Osteocyte (in vitro differentiated cells): ENCODE measurements at regions not wholly inside any gene's neighbourhood (a gene's known extent, or its start where the extent isn't known, plus 50 kb on each side); places are given as distances from the start of the nearest gene placed in this dataset.

ENCODE experiments used
- DNase-seq: peaks from one replicate; pipeline ENCODE4 v3.0.0; 2021; ENCODE audit warnings: mixed read lengths; ENCODE audit not compliant: unreplicated experiment; ENCODE audit errors: extremely low spot score
- H3K27ac Mint-ChIP-seq: one replicate; pipeline ENCODE4 v1.8.0; 2021; ENCODE audit warnings: mild to moderate bottlenecking, mixed read lengths; ENCODE audit not compliant: unreplicated experiment
- H3K27me3 Mint-ChIP-seq: one replicate; pipeline ENCODE4 v1.8.0; 2021; ENCODE audit warnings: mixed read lengths; ENCODE audit not compliant: unreplicated experiment
- H3K36me3 Mint-ChIP-seq: one replicate; pipeline ENCODE4 v1.8.0; 2021; ENCODE audit warnings: mixed read lengths; ENCODE audit not compliant: unreplicated experiment
- H3K4me1 Mint-ChIP-seq: one replicate; pipeline ENCODE4 v1.8.0; 2021; ENCODE audit warnings: mixed read lengths; ENCODE audit not compliant: unreplicated experiment
- H3K4me3 Mint-ChIP-seq: one replicate; pipeline ENCODE4 v1.8.0; 2021; ENCODE audit warnings: mild to moderate bottlenecking, moderate library complexity, mixed read lengths; ENCODE audit not compliant: unreplicated experiment
- H3K9me3 Mint-ChIP-seq: one replicate; pipeline ENCODE4 v1.8.0; 2021; ENCODE audit warnings: mixed read lengths; ENCODE audit not compliant: unreplicated experiment
- TF ChIP-seq, protein P1 (sequence below): fragments of 200-600 bp; sonication (generic); IDR thresholded peaks from 2 replicates; pipeline ENCODE4 v1.5.0; 2021; ENCODE audit warnings: antibody characterized with exemption, mild to moderate bottlenecking, moderate library complexity

DNA sequence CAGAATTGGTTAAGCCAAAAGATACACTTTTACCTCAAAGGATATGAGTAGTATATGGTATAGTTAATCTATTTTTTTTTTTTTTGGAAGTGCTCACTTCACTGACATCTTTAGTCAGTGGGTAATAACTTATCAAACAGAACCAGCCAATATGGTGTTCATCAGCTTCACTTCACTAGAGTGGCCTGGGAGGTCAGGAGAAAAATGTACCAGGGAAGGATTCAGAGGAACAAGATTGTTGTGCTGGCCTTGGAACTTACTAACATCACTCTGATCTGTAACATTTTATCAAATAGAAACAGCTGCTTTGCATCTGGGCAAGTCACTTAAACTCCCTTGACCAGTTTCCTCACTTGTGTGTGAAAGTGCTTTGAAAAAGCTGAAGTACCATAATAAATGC is 962.7 kb downstream of the BCL11A start:
- Mint-ChIP-seq H3K27ac (no peak overlapping the region), H3K9me3 (no peaks in the 10 kb centered on the region), H3K36me3 (no peaks in the 10 kb centered on the region), H3K4me3 (no peak overlapping the region), H3K27me3 (no peaks in the 10 kb centered on the region), H3K4me1 (no peaks in the 10 kb centered on the region)
- DNase-seq, result no peak
- TF ChIP-seq, protein P1, sequence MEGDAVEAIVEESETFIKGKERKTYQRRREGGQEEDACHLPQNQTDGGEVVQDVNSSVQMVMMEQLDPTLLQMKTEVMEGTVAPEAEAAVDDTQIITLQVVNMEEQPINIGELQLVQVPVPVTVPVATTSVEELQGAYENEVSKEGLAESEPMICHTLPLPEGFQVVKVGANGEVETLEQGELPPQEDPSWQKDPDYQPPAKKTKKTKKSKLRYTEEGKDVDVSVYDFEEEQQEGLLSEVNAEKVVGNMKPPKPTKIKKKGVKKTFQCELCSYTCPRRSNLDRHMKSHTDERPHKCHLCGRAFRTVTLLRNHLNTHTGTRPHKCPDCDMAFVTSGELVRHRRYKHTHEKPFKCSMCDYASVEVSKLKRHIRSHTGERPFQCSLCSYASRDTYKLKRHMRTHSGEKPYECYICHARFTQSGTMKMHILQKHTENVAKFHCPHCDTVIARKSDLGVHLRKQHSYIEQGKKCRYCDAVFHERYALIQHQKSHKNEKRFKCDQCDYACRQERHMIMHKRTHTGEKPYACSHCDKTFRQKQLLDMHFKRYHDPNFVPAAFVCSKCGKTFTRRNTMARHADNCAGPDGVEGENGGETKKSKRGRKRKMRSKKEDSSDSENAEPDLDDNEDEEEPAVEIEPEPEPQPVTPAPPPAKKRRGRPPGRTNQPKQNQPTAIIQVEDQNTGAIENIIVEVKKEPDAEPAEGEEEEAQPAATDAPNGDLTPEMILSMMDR, result no peak

DNA sequence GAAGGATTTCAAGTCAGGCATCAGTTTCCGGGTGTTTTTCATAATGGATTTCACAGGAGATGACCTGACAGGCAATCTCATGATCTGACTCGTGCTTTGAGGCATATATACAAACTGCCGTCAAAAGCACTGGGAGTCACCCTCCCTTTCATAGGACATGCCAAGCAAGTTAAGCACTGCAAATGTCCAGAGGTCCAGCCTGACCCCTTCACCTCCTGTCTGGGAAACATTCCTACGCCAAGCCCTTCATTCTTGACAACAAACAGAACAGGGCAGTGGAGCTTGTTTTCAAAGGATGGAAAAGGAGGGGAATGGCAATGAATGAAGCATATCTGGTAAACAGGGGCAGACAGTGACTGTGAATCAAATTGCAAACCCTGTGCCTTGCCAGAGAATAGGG is 963.6 kb downstream of the BCL11A start:
- Mint-ChIP-seq H3K4me1 (no peaks in the 10 kb centered on the region), H3K4me3 (no peak overlapping the region), H3K27ac (no peak overlapping the region), H3K36me3 (no peaks in the 10 kb centered on the region), H3K27me3 (no peaks in the 10 kb centered on the region), H3K9me3 (no peaks in the 10 kb centered on the region)
- TF ChIP-seq, protein P1, result no peak
- DNase-seq, result no peak

DNA sequence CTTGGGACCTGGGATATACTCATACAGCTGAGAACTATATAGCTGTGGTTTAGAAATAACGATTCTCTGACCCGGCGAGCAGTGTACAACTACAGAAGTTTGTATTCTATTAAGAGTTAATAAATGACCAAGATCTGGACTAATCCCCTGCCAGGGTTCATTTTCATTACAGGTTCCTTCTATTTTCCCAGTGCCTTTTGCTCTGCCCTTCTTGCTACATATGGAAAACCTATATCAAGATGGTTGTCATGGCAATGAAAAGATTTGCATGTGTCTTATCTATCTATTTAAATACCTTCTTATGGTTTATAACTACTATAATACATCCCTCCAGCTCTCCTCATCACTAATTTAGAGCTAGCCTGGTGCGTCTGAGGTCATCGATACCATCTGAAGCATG is 965.2 kb downstream of the BCL11A start:
- Mint-ChIP-seq H3K36me3 (no peaks in the 10 kb centered on the region), H3K9me3 (no peaks in the 10 kb centered on the region), H3K4me3 (no peak overlapping the region), H3K27ac (no peak overlapping the region), H3K4me1 (no peaks in the 10 kb centered on the region), H3K27me3 (no peaks in the 10 kb centered on the region)
- DNase-seq, result no peak
- TF ChIP-seq, protein P1, result no peak

DNA sequence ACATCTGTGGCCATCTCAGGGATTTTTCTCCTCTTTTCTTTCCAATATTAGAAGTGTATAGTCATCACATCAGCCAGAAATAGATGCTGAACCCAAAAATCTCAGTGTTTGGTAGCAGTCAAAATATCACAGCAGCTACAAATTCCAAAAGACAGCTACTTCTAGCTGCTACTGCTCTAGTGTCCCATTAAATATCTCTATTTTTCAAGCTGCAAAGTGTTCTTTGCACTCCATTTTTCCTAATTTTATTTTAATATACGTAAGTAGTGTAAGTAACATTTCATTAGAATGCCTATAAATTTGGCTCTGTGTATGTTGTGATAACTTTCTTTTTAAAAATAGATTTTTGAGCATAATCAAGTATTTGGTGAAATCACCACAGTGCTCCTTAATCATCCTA is 967.3 kb downstream of the BCL11A start:
- no peaks in the 10 kb centered on the region for H3K27me3 Mint-ChIP-seq
- H3K4me3 Mint-ChIP-seq, result no peak overlapping the region
- no peaks in the 10 kb centered on the region for H3K4me1 Mint-ChIP-seq
- H3K9me3 Mint-ChIP-seq, result no peaks in the 10 kb centered on the region
- H3K36me3 Mint-ChIP-seq, result no peaks in the 10 kb centered on the region
- H3K27ac Mint-ChIP-seq, result no peak overlapping the region
- DNase-seq, result no peak
- TF ChIP-seq, protein P1, result no peak

DNA sequence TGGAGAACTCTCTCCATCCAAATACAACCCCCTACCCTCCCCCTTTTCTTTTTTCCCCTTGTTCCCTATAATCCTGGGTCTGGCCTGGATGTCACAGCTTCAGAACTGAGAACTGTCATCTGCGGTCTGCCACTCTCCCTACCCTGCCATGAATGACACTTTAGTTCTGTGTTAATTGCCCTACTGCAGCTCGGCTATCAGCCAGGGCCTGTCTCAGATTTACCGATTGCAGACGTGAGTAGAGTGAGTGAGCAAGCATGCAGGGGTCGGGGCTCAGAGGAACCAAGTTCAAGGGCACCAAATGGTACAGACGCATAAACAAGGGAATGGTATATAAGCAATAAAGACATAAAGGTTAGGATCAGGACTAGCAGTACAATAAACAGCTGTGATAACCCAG is 967.8 kb downstream of the BCL11A start:
- no peak for DNase-seq
- Mint-ChIP-seq H3K4me1 (no peaks in the 10 kb centered on the region), H3K9me3 (no peaks in the 10 kb centered on the region), H3K27me3 (no peaks in the 10 kb centered on the region), H3K36me3 (no peaks in the 10 kb centered on the region), H3K4me3 (no peak overlapping the region), H3K27ac (no peak overlapping the region)
- TF ChIP-seq, protein P1, result no peak
